GM21717 (cell line): ENCODE measurements at regions not wholly inside any gene's neighbourhood (a gene's known extent, or its start where the extent isn't known, plus 50 kb on each side); places are given as distances from the start of the nearest gene placed in this dataset.

Experiments used
- ATAC-seq: cut with Tn5 transposase; IDR thresholded peaks from one replicate; pipeline ENCODE4 v1.9.1; 2021; ENCODE audit warnings: mild to moderate bottlenecking, moderate library complexity; ENCODE audit not compliant: unreplicated experiment

- ATAC-seq: no peak
Measured at GRCh38 chr5:2196416-2196815, 313.7 kb upstream of the IRX4 start.

- no peak for ATAC-seq
Measured at GRCh38 chr5:2194949-2195348, 312.2 kb upstream of the IRX4 start.

- no peak for ATAC-seq
Measured at GRCh38 chr5:2194236-2194555, 311.5 kb upstream of the IRX4 start.

GRCh38 chr5:2193542-2194235 lies 311.0 kb upstream of the IRX4 start:
- ATAC-seq: no peak

- no peak for ATAC-seq
Measured at GRCh38 chr5:2193142-2193541, 310.4 kb upstream of the IRX4 start.

GRCh38 chr5:2192496-2192895 lies 309.8 kb upstream of the IRX4 start:
- ATAC-seq: no peak

- ATAC-seq: no peak
Measured at GRCh38 chr5:2191972-2192371, 309.2 kb upstream of the IRX4 start.

GRCh38 chr5:2190549-2190948 lies 307.8 kb upstream of the IRX4 start:
- no peak for ATAC-seq

GRCh38 chr5:2188661-2189060 lies 305.9 kb upstream of the IRX4 start:
- ATAC-seq: no peak

- ATAC-seq: no peak
Measured at GRCh38 chr5:2188137-2188536, 305.4 kb upstream of the IRX4 start.

GRCh38 chr5:2187687-2188086 lies 305.0 kb upstream of the IRX4 start:
- no peak for ATAC-seq

GRCh38 chr5:2187156-2187555 lies 304.4 kb upstream of the IRX4 start:
- ATAC-seq: no peak

GRCh38 chr5:2186472-2187015 lies 303.8 kb upstream of the IRX4 start:
- no peak for ATAC-seq

- no peak for ATAC-seq
Measured at GRCh38 chr5:2185646-2186471, 303.1 kb upstream of the IRX4 start.

GRCh38 chr5:2184563-2185540 lies 302.1 kb upstream of the IRX4 start:
- ATAC-seq: no peak

GRCh38 chr5:2184026-2184366 lies 301.3 kb upstream of the IRX4 start:
- no peak for ATAC-seq

- ATAC-seq: no peak
Measured at GRCh38 chr5:2183154-2184025, 300.7 kb upstream of the IRX4 start.

GRCh38 chr5:2182020-2182419 lies 299.3 kb upstream of the IRX4 start:
- no peak for ATAC-seq

- no peak for ATAC-seq
Measured at GRCh38 chr5:2181557-2181956, 298.8 kb upstream of the IRX4 start.

- no peak for ATAC-seq
Measured at GRCh38 chr5:2181149-2181548, 298.4 kb upstream of the IRX4 start.
